OCI-LY3 (cell line): ENCODE measurements at regions not wholly inside any gene's neighbourhood (a gene's known extent, or its start where the extent isn't known, plus 50 kb on each side); places are given as distances from the start of the nearest gene placed in this dataset.

Experiments
- CTCF ChIP-seq: fragments of 200-600, 300-600 bp; sonication (generic); IDR thresholded peaks from 2 replicates; pipeline ENCODE4 v1.5.1; 2014; ENCODE audit warnings: antibody characterized with exemption, low read length, low read depth
- EZH2phosphoT487 ChIP-seq: fragments of 200-600 bp; shearing (Covaris generic); IDR thresholded peaks from 2 replicates; pipeline ENCODE4 v1.6.1; 2018; ENCODE audit warnings: antibody characterized with exemption, mixed run types, low read depth

GRCh38 chr7:4460597-4460996, 221.5 kb upstream of the FOXK1 start:
- TF ChIP-seq CTCF (no peak), EZH2phosphoT487 (no peak)
